Neural cell (in vitro differentiated cells): ENCODE measurements at regions not wholly inside any gene's neighbourhood (a gene's known extent, or its start where the extent isn't known, plus 50 kb on each side); places are given as distances from the start of the nearest gene placed in this dataset.

Experiments
- H2AFZ ChIP-seq: fragments of 200-600, 300-800 bp; sonication (generic), shearing (Covaris generic); 2 replicates; pipeline ENCODE4 v1.6.0; 2014; ENCODE audit warnings: low read depth, mild to moderate bottlenecking, antibody characterized with exemption, low read length, moderate library complexity
- H3F3A ChIP-seq: fragments of 200-600 bp; shearing (Covaris generic); 2 replicates; pipeline ENCODE4 v1.6.1; 2016; ENCODE audit warnings: mild to moderate bottlenecking, moderate library complexity, mixed read lengths, antibody characterized with exemption, low read length; ENCODE audit not compliant: insufficient read depth, poor library complexity, severe bottlenecking
- H3K27ac ChIP-seq: fragments of 200-600, 300-800 bp; sonication (generic), shearing (Covaris generic); 2 replicates; pipeline ENCODE4 v1.5.1; 2014; ENCODE audit warnings: mild to moderate bottlenecking, low read length, moderate library complexity
- H3K27me3 ChIP-seq: fragments of 300-800, 200-600 bp; sonication (generic), shearing (Covaris generic); 2 replicates; pipeline ENCODE4 v1.6.0; 2014; ENCODE audit warnings: mild to moderate bottlenecking, low read depth, low read length, moderate library complexity; ENCODE audit not compliant: insufficient read depth
- H3K36me3 ChIP-seq: fragments of 300-800, 200-600 bp; sonication (generic), shearing (Covaris generic); 2 replicates; pipeline ENCODE4 v1.5.1; 2014; ENCODE audit warnings: mild to moderate bottlenecking, antibody characterized with exemption, low read length, moderate library complexity; ENCODE audit not compliant: insufficient read depth
- H3K4me2 ChIP-seq: fragments of 300-800, 200-600 bp; sonication (generic), shearing (Covaris generic); 2 replicates; pipeline ENCODE4 v1.6.0; 2014; ENCODE audit warnings: mild to moderate bottlenecking, low read length
- H3K4me3 ChIP-seq: fragments of 300-800, 200-600 bp; sonication (generic), shearing (Covaris generic); 2 replicates; pipeline ENCODE4 v1.5.1; 2014; ENCODE audit warnings: mild to moderate bottlenecking, low read length, moderate library complexity
- H3K79me2 ChIP-seq: fragments of 200-600 bp; shearing (Covaris generic); replicated peaks from 2 replicates; pipeline ENCODE4 v1.6.0; 2014; ENCODE audit warnings: mild to moderate bottlenecking, low read length, moderate library complexity; ENCODE audit not compliant: insufficient read depth
- H3K9ac ChIP-seq: fragments of 300-800, 200-600 bp; sonication (generic), shearing (Covaris generic); 2 replicates; pipeline ENCODE4 v1.6.1; 2016; ENCODE audit warnings: mild to moderate bottlenecking, low read length, mixed read lengths
- H3K9me2 ChIP-seq: fragments of 200-600 bp; shearing (Covaris generic); 2 replicates; pipeline ENCODE4 v1.6.1; 2016; ENCODE audit warnings: mild to moderate bottlenecking, low read length, mixed read lengths; ENCODE audit not compliant: insufficient read depth
- H3K9me3 ChIP-seq: fragments of 200-600, 300-800 bp; sonication (generic), shearing (Covaris generic); 2 replicates; pipeline ENCODE4 v1.6.1; 2016; ENCODE audit warnings: mild to moderate bottlenecking, mixed run types, low read length, moderate library complexity, mixed read lengths
- H4K20me1 ChIP-seq: fragments of 200-600 bp; shearing (Covaris generic); 2 replicates; pipeline ENCODE4 v1.6.1; 2016; ENCODE audit warnings: mild to moderate bottlenecking, mixed run types; ENCODE audit not compliant: insufficient read depth
- EP300 ChIP-seq: fragments of 450-650 bp; conservative IDR thresholded peaks from 2 replicates; pipeline ENCODE4 v1.6.1; 2014; ENCODE audit warnings: antibody characterized with exemption, mild to moderate bottlenecking, moderate library complexity; ENCODE audit not compliant: poor library complexity, severe bottlenecking
- EZH2 ChIP-seq: fragments of 200-600, 300-800 bp; shearing (Covaris generic), sonication (generic); IDR thresholded peaks from 2 replicates; pipeline ENCODE4 v1.6.1; 2014; ENCODE audit warnings: antibody characterized with exemption, low read length, borderline replicate concordance, mild to moderate bottlenecking; ENCODE audit not compliant: insufficient read depth, poor library complexity, severe bottlenecking
- MXI1 ChIP-seq: fragments of 450-650 bp; conservative IDR thresholded peaks from 2 replicates; pipeline ENCODE4 v1.6.1; 2014; ENCODE audit warnings: antibody characterized with exemption, mild to moderate bottlenecking; ENCODE audit not compliant: poor library complexity, severe bottlenecking
- POLR2AphosphoS5 ChIP-seq: IDR thresholded peaks from 2 replicates; pipeline ENCODE4 v1.6.1; 2012
- RAD21 ChIP-seq: fragments of 450-650 bp; conservative IDR thresholded peaks from 2 replicates; pipeline ENCODE4 v1.6.1; 2014; ENCODE audit warnings: antibody characterized with exemption, mild to moderate bottlenecking, moderate library complexity
- REST ChIP-seq: IDR thresholded peaks from 2 replicates; pipeline ENCODE4 v1.6.1; 2012; ENCODE audit warnings: borderline replicate concordance
- SMC3 ChIP-seq: fragments of 450-650 bp; conservative IDR thresholded peaks from 2 replicates; pipeline ENCODE4 v1.6.1; 2014; ENCODE audit warnings: antibody characterized with exemption, mild to moderate bottlenecking, moderate library complexity; ENCODE audit not compliant: poor library complexity
- TAF1 ChIP-seq: IDR thresholded peaks from 2 replicates; pipeline ENCODE4 v1.6.1; 2012; ENCODE audit warnings: low read depth
- TF ChIP-seq, protein P1 (sequence below): fragments of 450-650 bp; IDR thresholded peaks from 2 replicates; pipeline ENCODE4 v1.5.1; 2014; ENCODE audit warnings: antibody characterized with exemption, mild to moderate bottlenecking, moderate library complexity; ENCODE audit not compliant: poor library complexity, severe bottlenecking

GRCh38 chr2:185219981-185220380, 518.6 kb upstream of the FSIP2 start:
- Histone ChIP-seq H3K4me2 (no peak overlapping the region), H3K27ac (no peak overlapping the region), H4K20me1 (no peaks in the 10 kb centered on the region), H3K4me3 (no peak overlapping the region), H2AFZ (no peak overlapping the region), H3K9ac (no peak overlapping the region), H3K27me3 (no peaks in the 10 kb centered on the region), H3K9me3 (no peaks in the 10 kb centered on the region), H3K79me2 (no peaks in the 10 kb centered on the region), H3K9me2 (no peaks in the 10 kb centered on the region), H3F3A (no peaks in the 10 kb centered on the region), H3K36me3 (no peaks in the 10 kb centered on the region)
- no peak for TF ChIP-seq MXI1
- TF ChIP-seq SMC3 = no peak
- TF ChIP-seq RAD21 = no peak
- TF ChIP-seq EP300 = no peak
- TF ChIP-seq POLR2AphosphoS5 = no peak

GRCh38 chr2:185222311-185222710, 516.3 kb upstream of the FSIP2 start:
- TF ChIP-seq RAD21 (no peak), REST (no peak), POLR2AphosphoS5 (no peak), EZH2 (no peak), EP300 (no peak), MXI1 (no peak), TAF1 (no peak), SMC3 (no peak)
- TF ChIP-seq, protein P1, sequence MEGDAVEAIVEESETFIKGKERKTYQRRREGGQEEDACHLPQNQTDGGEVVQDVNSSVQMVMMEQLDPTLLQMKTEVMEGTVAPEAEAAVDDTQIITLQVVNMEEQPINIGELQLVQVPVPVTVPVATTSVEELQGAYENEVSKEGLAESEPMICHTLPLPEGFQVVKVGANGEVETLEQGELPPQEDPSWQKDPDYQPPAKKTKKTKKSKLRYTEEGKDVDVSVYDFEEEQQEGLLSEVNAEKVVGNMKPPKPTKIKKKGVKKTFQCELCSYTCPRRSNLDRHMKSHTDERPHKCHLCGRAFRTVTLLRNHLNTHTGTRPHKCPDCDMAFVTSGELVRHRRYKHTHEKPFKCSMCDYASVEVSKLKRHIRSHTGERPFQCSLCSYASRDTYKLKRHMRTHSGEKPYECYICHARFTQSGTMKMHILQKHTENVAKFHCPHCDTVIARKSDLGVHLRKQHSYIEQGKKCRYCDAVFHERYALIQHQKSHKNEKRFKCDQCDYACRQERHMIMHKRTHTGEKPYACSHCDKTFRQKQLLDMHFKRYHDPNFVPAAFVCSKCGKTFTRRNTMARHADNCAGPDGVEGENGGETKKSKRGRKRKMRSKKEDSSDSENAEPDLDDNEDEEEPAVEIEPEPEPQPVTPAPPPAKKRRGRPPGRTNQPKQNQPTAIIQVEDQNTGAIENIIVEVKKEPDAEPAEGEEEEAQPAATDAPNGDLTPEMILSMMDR = no peak
- no peak overlapping the region for H3K4me3 ChIP-seq
- H3K4me2 ChIP-seq = no peak overlapping the region
- H3F3A ChIP-seq = no peaks in the 10 kb centered on the region
- no peak overlapping the region for H3K9ac ChIP-seq
- H3K9me2 ChIP-seq = no peaks in the 10 kb centered on the region
- H3K27ac ChIP-seq = no peak overlapping the region
- H3K27me3 ChIP-seq = no peaks in the 10 kb centered on the region
- H3K79me2 ChIP-seq = no peaks in the 10 kb centered on the region
- no peaks in the 10 kb centered on the region for H3K36me3 ChIP-seq
- H3K9me3 ChIP-seq = no peaks in the 10 kb centered on the region
- H4K20me1 ChIP-seq = no peaks in the 10 kb centered on the region
- H2AFZ ChIP-seq = no peak overlapping the region

DNA sequence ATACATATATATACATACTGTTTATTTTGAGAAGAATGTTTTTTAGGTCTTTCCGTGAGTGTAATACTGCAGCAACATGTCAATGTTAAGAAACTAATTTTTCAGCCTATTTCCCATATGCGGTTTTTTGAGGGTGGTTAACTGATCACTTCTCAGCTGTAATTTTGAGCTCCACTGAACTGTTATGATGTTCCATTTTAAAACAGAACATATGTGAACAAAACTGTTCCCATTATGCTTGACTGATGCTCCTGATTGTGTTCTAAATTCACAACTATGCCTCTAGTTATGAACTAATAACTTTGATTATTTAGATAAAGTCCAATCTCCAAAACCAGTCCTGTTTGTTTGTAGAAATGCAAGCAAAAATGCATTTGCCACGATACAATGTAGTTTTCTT, 511.2 kb upstream of the FSIP2 start:
- TF ChIP-seq RAD21 (no peak), TAF1 (no peak), SMC3 (no peak), EZH2 (no peak), MXI1 (no peak), EP300 (no peak), POLR2AphosphoS5 (no peak), REST (no peak)
- TF ChIP-seq, protein P1 = no peak
- Histone ChIP-seq H3K9me3 (no peaks in the 10 kb centered on the region), H3F3A (no peaks in the 10 kb centered on the region), H3K79me2 (no peaks in the 10 kb centered on the region), H3K36me3 (no peaks in the 10 kb centered on the region), H3K9ac (no peak overlapping the region), H4K20me1 (no peaks in the 10 kb centered on the region), H3K27me3 (no peaks in the 10 kb centered on the region), H3K27ac (no peak overlapping the region), H3K9me2 (no peaks in the 10 kb centered on the region), H2AFZ (no peak overlapping the region), H3K4me3 (no peak overlapping the region), H3K4me2 (no peak overlapping the region)
